ENCODE measurements at regions not wholly inside any gene's neighbourhood (a gene's known extent, or its start where the extent isn't known, plus 50 kb on each side); places are given as distances from the start of the nearest gene placed in this dataset.

DNA sequence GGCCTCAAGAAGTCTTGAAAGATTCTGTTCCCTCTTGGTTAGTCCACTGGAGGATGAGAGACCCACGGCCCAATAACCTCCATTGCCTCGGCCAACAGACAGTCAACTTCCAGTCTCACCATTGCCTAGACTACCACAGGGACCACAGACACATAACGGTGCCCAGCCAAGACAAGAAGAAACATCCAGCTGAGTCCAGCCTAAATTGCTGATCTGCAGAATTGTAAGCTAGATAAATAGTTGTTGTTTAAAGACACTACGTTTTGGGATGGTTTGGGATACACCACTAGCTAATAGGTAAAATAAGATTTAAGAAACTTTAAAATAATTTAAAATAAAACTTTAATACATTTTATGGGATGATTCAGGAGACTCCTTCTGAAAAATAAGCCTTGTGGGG, 324.7 kb upstream of the JAG1 start:
- TF ChIP-seq ISL1 (CRISPR knock-in tag; IDR thresholded peaks at IDR 0.05) (no peak), PPARA (CRISPR knock-in tag; IDR thresholded peaks at IDR 0.05; ENCODE audit: borderline replicate concordance) (no peak)
- TF ChIP-seq, protein P1, sequence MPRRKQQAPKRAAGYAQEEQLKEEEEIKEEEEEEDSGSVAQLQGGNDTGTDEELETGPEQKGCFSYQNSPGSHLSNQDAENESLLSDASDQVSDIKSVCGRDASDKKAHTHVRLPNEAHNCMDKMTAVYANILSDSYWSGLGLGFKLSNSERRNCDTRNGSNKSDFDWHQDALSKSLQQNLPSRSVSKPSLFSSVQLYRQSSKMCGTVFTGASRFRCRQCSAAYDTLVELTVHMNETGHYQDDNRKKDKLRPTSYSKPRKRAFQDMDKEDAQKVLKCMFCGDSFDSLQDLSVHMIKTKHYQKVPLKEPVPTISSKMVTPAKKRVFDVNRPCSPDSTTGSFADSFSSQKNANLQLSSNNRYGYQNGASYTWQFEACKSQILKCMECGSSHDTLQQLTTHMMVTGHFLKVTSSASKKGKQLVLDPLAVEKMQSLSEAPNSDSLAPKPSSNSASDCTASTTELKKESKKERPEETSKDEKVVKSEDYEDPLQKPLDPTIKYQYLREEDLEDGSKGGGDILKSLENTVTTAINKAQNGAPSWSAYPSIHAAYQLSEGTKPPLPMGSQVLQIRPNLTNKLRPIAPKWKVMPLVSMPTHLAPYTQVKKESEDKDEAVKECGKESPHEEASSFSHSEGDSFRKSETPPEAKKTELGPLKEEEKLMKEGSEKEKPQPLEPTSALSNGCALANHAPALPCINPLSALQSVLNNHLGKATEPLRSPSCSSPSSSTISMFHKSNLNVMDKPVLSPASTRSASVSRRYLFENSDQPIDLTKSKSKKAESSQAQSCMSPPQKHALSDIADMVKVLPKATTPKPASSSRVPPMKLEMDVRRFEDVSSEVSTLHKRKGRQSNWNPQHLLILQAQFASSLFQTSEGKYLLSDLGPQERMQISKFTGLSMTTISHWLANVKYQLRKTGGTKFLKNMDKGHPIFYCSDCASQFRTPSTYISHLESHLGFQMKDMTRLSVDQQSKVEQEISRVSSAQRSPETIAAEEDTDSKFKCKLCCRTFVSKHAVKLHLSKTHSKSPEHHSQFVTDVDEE (CRISPR knock-in tag; IDR thresholded peaks at IDR 0.05), result no peak
- TF ChIP-seq, protein P2, sequence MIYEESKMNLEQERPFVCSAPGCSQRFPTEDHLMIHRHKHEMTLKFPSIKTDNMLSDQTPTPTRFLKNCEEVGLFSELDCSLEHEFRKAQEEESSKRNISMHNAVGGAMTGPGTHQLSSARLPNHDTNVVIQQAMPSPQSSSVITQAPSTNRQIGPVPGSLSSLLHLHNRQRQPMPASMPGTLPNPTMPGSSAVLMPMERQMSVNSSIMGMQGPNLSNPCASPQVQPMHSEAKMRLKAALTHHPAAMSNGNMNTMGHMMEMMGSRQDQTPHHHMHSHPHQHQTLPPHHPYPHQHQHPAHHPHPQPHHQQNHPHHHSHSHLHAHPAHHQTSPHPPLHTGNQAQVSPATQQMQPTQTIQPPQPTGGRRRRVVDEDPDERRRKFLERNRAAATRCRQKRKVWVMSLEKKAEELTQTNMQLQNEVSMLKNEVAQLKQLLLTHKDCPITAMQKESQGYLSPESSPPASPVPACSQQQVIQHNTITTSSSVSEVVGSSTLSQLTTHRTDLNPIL (CRISPR knock-in tag; IDR thresholded peaks at IDR 0.05; ENCODE audit: low read depth), result no peak
